ENCODE measurements at regions not wholly inside any gene's neighbourhood (a gene's known extent, or its start where the extent isn't known, plus 50 kb on each side); places are given as distances from the start of the nearest gene placed in this dataset.

DNA sequence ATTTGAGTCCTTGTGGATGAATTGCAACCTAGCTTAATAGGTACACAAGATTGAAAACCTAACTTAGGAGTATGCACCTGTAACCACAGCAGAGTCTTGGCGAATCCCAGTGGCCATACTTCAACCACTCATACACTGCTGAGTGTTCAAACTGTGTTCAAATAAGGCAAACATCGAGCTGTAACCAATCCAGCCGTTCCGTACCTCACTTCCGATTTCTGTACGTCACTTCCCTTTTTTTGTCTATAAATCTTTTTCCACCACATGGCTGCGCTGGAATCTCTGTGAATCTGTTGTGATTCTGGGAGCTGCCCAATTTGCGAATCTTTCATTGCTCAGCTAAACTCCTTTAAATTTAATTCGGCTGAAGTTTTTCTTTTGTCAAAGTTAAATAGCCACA is 190.6 kb downstream of the MAF start:
- CTCF ChIA-PET = no interaction called here
- Histone ChIP-seq H3K4me1 (ENCODE audit: control insufficient read depth, insufficient read depth, low read length) (no peaks in the 10 kb centered on the region), H3K27me3 (ENCODE audit: control insufficient read depth, insufficient read depth, low read length) (no peaks in the 10 kb centered on the region), H3K27ac (ENCODE audit: low read length) (no peak overlapping the region), H3K9me3 (ENCODE audit: control insufficient read depth, insufficient read depth, low read depth, low read length) (no peaks in the 10 kb centered on the region), H3K4me3 (ENCODE audit: low read depth in 2 of 2, low read length in 2 of 2) (no peak overlapping the region), H3K36me3 (ENCODE audit: control insufficient read depth, insufficient read depth, low read length) (no peaks in the 10 kb centered on the region)
- ATAC-seq (no peak), DNase-seq (ENCODE audit: low read depth, low spot score) (no peak)
- TF ChIP-seq, protein P1, sequence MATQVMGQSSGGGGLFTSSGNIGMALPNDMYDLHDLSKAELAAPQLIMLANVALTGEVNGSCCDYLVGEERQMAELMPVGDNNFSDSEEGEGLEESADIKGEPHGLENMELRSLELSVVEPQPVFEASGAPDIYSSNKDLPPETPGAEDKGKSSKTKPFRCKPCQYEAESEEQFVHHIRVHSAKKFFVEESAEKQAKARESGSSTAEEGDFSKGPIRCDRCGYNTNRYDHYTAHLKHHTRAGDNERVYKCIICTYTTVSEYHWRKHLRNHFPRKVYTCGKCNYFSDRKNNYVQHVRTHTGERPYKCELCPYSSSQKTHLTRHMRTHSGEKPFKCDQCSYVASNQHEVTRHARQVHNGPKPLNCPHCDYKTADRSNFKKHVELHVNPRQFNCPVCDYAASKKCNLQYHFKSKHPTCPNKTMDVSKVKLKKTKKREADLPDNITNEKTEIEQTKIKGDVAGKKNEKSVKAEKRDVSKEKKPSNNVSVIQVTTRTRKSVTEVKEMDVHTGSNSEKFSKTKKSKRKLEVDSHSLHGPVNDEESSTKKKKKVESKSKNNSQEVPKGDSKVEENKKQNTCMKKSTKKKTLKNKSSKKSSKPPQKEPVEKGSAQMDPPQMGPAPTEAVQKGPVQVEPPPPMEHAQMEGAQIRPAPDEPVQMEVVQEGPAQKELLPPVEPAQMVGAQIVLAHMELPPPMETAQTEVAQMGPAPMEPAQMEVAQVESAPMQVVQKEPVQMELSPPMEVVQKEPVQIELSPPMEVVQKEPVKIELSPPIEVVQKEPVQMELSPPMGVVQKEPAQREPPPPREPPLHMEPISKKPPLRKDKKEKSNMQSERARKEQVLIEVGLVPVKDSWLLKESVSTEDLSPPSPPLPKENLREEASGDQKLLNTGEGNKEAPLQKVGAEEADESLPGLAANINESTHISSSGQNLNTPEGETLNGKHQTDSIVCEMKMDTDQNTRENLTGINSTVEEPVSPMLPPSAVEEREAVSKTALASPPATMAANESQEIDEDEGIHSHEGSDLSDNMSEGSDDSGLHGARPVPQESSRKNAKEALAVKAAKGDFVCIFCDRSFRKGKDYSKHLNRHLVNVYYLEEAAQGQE (IDR thresholded peaks at IDR 0.05; ENCODE audit: insufficient read depth in 1 of 2, low read depth in 2 of 2, low read length in 1 of 2) = no peak
- TF ChIP-seq POLR2AphosphoS5 (IDR thresholded peaks at IDR 0.05; ENCODE audit: low read depth, low read length) (no peak), SIN3A (IDR thresholded peaks at IDR 0.05; ENCODE audit: borderline replicate concordance, insufficient read depth, low read depth, low read length) (no peak), TCF7L2 (IDR thresholded peaks at IDR 0.05; ENCODE audit: low read depth, low read length) (no peak)
- TF ChIP-seq, protein P2, sequence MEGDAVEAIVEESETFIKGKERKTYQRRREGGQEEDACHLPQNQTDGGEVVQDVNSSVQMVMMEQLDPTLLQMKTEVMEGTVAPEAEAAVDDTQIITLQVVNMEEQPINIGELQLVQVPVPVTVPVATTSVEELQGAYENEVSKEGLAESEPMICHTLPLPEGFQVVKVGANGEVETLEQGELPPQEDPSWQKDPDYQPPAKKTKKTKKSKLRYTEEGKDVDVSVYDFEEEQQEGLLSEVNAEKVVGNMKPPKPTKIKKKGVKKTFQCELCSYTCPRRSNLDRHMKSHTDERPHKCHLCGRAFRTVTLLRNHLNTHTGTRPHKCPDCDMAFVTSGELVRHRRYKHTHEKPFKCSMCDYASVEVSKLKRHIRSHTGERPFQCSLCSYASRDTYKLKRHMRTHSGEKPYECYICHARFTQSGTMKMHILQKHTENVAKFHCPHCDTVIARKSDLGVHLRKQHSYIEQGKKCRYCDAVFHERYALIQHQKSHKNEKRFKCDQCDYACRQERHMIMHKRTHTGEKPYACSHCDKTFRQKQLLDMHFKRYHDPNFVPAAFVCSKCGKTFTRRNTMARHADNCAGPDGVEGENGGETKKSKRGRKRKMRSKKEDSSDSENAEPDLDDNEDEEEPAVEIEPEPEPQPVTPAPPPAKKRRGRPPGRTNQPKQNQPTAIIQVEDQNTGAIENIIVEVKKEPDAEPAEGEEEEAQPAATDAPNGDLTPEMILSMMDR (IDR thresholded peaks at IDR 0.05) = no peak
- intact Hi-C loops (cut with micrococcal nuclease; ENCODE audit: unreplicated experiment) (no loop called here), in situ Hi-C loops (cut with HindIII; ENCODE audit: low pct_unique_long_range_greater_than_20kb, low sequenced_read_pairs) (no loop called here)
- no TSS peak for BruUV-seq (replicated peaks)
- POLR2A ChIA-PET = no interaction called here

DNA sequence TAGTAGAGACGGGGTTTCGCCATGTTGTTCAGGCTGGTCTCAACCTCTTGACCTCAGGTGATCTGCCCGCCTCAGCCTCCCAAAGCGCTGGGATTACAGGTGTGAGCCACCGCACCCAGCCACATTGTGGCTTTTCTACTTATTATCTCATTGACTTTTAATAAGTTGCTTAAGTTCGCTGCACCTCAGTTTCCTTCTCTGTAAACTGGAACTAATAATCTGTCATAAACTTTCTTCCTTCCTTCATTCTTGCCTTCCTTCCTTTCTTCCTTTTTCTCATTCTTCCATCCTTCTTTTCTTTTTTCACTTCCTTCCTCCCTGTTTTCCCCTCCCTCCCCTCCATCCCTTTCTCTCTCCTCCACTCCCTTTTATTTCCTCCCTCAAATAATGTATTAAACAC is 192.2 kb downstream of the MAF start:
- in situ Hi-C loops (cut with HindIII; ENCODE audit: low pct_unique_long_range_greater_than_20kb, low sequenced_read_pairs) = no loop called here
- ChIA-PET POLR2A (no interaction called here), CTCF (no interaction called here)
- BruUV-seq (replicated peaks) = no TSS peak
- no peaks in the 10 kb centered on the region for H3K9me3 ChIP-seq (ENCODE audit: control insufficient read depth, insufficient read depth, low read depth, low read length)
- no peak overlapping the region for H3K4me3 ChIP-seq (ENCODE audit: low read depth in 2 of 2, low read length in 2 of 2)
- ATAC-seq (no peak), DNase-seq (ENCODE audit: low read depth, low spot score) (no peak)
- intact Hi-C loops (cut with micrococcal nuclease; ENCODE audit: unreplicated experiment) = no loop called here
- no peak overlapping the region for H3K27ac ChIP-seq (ENCODE audit: low read length)
- no peaks in the 10 kb centered on the region for H3K36me3 ChIP-seq (ENCODE audit: control insufficient read depth, insufficient read depth, low read length)
- H3K4me1 ChIP-seq (ENCODE audit: control insufficient read depth, insufficient read depth, low read length) = no peaks in the 10 kb centered on the region
- H3K27me3 ChIP-seq (ENCODE audit: control insufficient read depth, insufficient read depth, low read length) = no peaks in the 10 kb centered on the region
- TF ChIP-seq, protein P2 (IDR thresholded peaks at IDR 0.05) = no peak
- no peak for TF ChIP-seq SIN3A (IDR thresholded peaks at IDR 0.05; ENCODE audit: borderline replicate concordance, insufficient read depth, low read depth, low read length)
- TF ChIP-seq, protein P1 (IDR thresholded peaks at IDR 0.05; ENCODE audit: insufficient read depth in 1 of 2, low read depth in 2 of 2, low read length in 1 of 2) = no peak
- TF ChIP-seq TCF7L2 (IDR thresholded peaks at IDR 0.05; ENCODE audit: low read depth, low read length) = no peak
- TF ChIP-seq POLR2AphosphoS5 (IDR thresholded peaks at IDR 0.05; ENCODE audit: low read depth, low read length) = no peak
